K562 (cell line): ENCODE measurements at regions not wholly inside any gene's neighbourhood (a gene's known extent, or its start where the extent isn't known, plus 50 kb on each side); places are given as distances from the start of the nearest gene placed in this dataset.
A peak's percentile ranks its signal among the peaks of the same experiment; 100 is the strongest.

Experiments
- FOXK2 ChIP-seq, 2 experiments: fragments of 450-650 bp; IDR thresholded peaks in 1 of 2; conservative IDR thresholded peaks in 1 of 2; 2 replicates each; pipeline ENCODE4 v1.6.1; 2016; ENCODE audit warnings: low read depth in 2 of 2, mild to moderate bottlenecking in 1 of 2
- MAFK ChIP-seq: IDR thresholded peaks from 2 replicates; pipeline ENCODE4 v1.6.1; 2011; ENCODE audit warnings: low read length, improper control_type of control experiment
- MTF1 ChIP-seq: fragments of 250-450 bp; sonication (Bioruptor Pico); IDR thresholded peaks from 2 replicates; pipeline ENCODE4 v1.9.0; 2021; ENCODE audit warnings: moderate library complexity, mild to moderate bottlenecking, inconsistent platforms, borderline replicate concordance
- POLR2A ChIP-seq: fragments of 450-650 bp; conservative IDR thresholded peaks from 2 replicates; pipeline ENCODE4 v1.6.1; 2016
- POLR2AphosphoS5 ChIP-seq: IDR thresholded peaks from 2 replicates; pipeline ENCODE4 v1.6.1; 2011; ENCODE audit warnings: mild to moderate bottlenecking, low read depth, low read length, moderate library complexity; ENCODE audit not compliant: control insufficient read depth, insufficient read depth
- XRCC4 ChIP-seq: IDR thresholded peaks from one replicate; pipeline ENCODE4 v1.6.1; 2011; ENCODE audit not compliant: insufficient read depth, insufficient read length; ENCODE audit errors: extremely low read depth
- ZBTB1 ChIP-seq: sonication (generic); formaldehyde crosslinking; IDR thresholded peaks from 2 replicates; pipeline ENCODE4 v1.8.1; 2023; ENCODE audit warnings: missing genetic modification reagents, low read depth, mild to moderate bottlenecking, borderline replicate concordance
- ZNF41 ChIP-seq: fragments of 250-450 bp; sonication (Bioruptor Pico); conservative IDR thresholded peaks from 2 replicates; pipeline ENCODE4 v1.4.0; 2020; ENCODE audit warnings: mild to moderate bottlenecking
- TF ChIP-seq, protein P1 (sequence below): fragments of 450-650 bp; IDR thresholded peaks from 2 replicates; pipeline ENCODE4 v1.6.1; 2016; ENCODE audit warnings: antibody characterized with exemption
- TF ChIP-seq, protein P2 (sequence below), 3 experiments: IDR thresholded peaks in 2 of 3; conservative IDR thresholded peaks in 1 of 3; 2 replicates each; pipeline ENCODE4 v1.5.1; 2011 to 2012; ENCODE audit warnings: low read length in 3 of 3, mild to moderate bottlenecking in 3 of 3, control low read depth in 2 of 3, improper control_type of control experiment in 1 of 3, inconsistent platforms in 1 of 3, low read depth in 1 of 3, mixed read lengths in 1 of 3, moderate library complexity in 1 of 3; ENCODE audit not compliant: insufficient read depth in 2 of 3

- no peak for TF ChIP-seq MTF1 (CRISPR knock-in tag)
- no peak for TF ChIP-seq FOXK2 (conservative IDR thresholded peaks at IDR 0.05 in 1 of 2, IDR thresholded peaks at IDR 0.05 in 1 of 2; ENCODE audit: low read depth in 2 of 2)
- no peak for TF ChIP-seq XRCC4
- TF ChIP-seq ZNF41, result no peak
- TF ChIP-seq POLR2A, result no peak
- TF ChIP-seq ZBTB1, result no peak
- TF ChIP-seq, protein P1, sequence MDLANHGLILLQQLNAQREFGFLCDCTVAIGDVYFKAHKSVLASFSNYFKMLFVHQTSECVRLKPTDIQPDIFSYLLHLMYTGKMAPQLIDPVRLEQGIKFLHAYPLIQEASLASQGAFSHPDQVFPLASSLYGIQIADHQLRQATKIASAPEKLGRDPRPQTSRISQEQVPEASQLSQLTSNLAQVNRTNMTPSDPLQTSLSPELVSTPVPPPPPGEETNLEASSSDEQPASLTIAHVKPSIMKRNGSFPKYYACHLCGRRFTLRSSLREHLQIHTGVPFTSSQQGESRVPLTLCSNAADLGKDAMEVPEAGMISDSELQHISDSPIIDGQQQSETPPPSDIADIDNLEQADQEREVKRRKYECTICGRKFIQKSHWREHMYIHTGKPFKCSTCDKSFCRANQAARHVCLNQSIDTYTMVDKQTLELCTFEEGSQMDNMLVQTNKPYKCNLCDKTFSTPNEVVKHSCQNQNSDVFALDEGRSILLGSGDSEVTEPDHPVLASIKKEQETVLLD, result no peak
- TF ChIP-seq MAFK, result no peak
- TF ChIP-seq, protein P2, sequence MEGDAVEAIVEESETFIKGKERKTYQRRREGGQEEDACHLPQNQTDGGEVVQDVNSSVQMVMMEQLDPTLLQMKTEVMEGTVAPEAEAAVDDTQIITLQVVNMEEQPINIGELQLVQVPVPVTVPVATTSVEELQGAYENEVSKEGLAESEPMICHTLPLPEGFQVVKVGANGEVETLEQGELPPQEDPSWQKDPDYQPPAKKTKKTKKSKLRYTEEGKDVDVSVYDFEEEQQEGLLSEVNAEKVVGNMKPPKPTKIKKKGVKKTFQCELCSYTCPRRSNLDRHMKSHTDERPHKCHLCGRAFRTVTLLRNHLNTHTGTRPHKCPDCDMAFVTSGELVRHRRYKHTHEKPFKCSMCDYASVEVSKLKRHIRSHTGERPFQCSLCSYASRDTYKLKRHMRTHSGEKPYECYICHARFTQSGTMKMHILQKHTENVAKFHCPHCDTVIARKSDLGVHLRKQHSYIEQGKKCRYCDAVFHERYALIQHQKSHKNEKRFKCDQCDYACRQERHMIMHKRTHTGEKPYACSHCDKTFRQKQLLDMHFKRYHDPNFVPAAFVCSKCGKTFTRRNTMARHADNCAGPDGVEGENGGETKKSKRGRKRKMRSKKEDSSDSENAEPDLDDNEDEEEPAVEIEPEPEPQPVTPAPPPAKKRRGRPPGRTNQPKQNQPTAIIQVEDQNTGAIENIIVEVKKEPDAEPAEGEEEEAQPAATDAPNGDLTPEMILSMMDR (IDR thresholded peaks at IDR 0.05 in 2 of 3, conservative IDR thresholded peaks at IDR 0.05 in 1 of 3; ENCODE audit: insufficient read depth in 2 of 3, low read depth in 1 of 3, low read length in 3 of 3), result peak; percentile 57 to 82 (median 60); a peak in 4 of 6 replicates
- no peak for TF ChIP-seq POLR2AphosphoS5
Measured at GRCh38 chr10:80861882-80862281, 324.2 kb downstream of the SH2D4B start.
